HCT116 (cell line): ENCODE measurements at regions not wholly inside any gene's neighbourhood (a gene's known extent, or its start where the extent isn't known, plus 50 kb on each side); places are given as distances from the start of the nearest gene placed in this dataset.

ENCODE experiments used
- ATAC-seq: fragments of 200-7000 bp; cut with Tn5 transposase; 2 replicates; pipeline ENCODE4 v1.9.1; 2020; ENCODE audit warnings: mild to moderate bottlenecking, moderate library complexity
- BruUV-seq: library from RNA; stranded (reverse); fragments of 400-500 nt; replicated peaks from 2 replicates; lab custom pipeline; 2021; lab: Mats Ljungman, UMichigan
- CTCF ChIA-PET: fragments of 300-600 bp; sonication (Branson Sonifier 250); formaldehyde crosslinking; loops from one replicate; lab custom pipeline; 2021; ENCODE audit warnings: antibody characterized with exemption; lab: Charles Lee
- POLR2A ChIA-PET: fragments of 300-600, 350-600 bp; sonication (Branson Sonifier 250); formaldehyde crosslinking; loops from one replicate; lab custom pipeline; 2021; ENCODE audit warnings: antibody characterized with exemption; lab: Charles Lee
- RAD21 ChIA-PET, 2 experiments: fragments of 300-600 bp; sonication (Branson Sonifier 250); formaldehyde crosslinking; loops; one replicate each; lab custom pipeline; 2023; ENCODE audit warnings: low total read pairs in 2 of 2; ENCODE audit not compliant: uncharacterized antibody in 2 of 2, unreplicated experiment in 2 of 2, low non-redundant PET in 1 of 2; lab: Charles Lee
- DNase-seq: peaks from one replicate; pipeline ENCODE4 v3.0.0-alpha.2; 2010; ENCODE audit warnings: low read depth, low spot score
- H2AFZ ChIP-seq: fragments of 200-600 bp; shearing (Covaris generic), sonication (generic); 2 replicates; pipeline ENCODE4 v1.6.1; 2017; ENCODE audit warnings: low read depth, mixed run types, mixed read lengths, antibody characterized with exemption, low read length; ENCODE audit not compliant: poor library complexity, severe bottlenecking
- H3K27ac ChIP-seq: 2 replicates; pipeline ENCODE4 v1.5.1; 2012; ENCODE audit warnings: low read depth, low read length
- H3K27me3 ChIP-seq: fragments of 200-600 bp; sonication (generic); 2 replicates; pipeline ENCODE4 v1.6.1; 2016; ENCODE audit warnings: mixed run types, low read length, mixed read lengths; ENCODE audit not compliant: insufficient read depth
- H3K36me3 ChIP-seq, 2 experiments: fragments of 200-500 bp in 1 of 2; fragments of 200-600 bp in 1 of 2; sonication (Bioruptor generic) in 1 of 2; sonication (generic) in 1 of 2; 2 replicates each; pipeline versions ENCODE4 v1.5.1 to v1.6.1; 2014 to 2016; ENCODE audit warnings: low read length in 2 of 2, inconsistent platforms in 1 of 2, mixed read lengths in 1 of 2, mixed run types in 1 of 2; ENCODE audit not compliant: insufficient read depth in 2 of 2, control insufficient read depth in 1 of 2
- H3K4me1 ChIP-seq, 2 experiments: fragments of 200-600 bp in 1 of 2; sonication (generic) in 1 of 2; 2 replicates each; pipeline versions ENCODE4 v1.5.1 to v1.6.1; 2012 to 2017; ENCODE audit warnings: low read length in 2 of 2, inconsistent platforms in 1 of 2, mild to moderate bottlenecking in 1 of 2, mixed read lengths in 1 of 2, mixed run types in 1 of 2, moderate library complexity in 1 of 2; ENCODE audit not compliant: insufficient read depth in 2 of 2, control insufficient read depth in 1 of 2
- H3K4me2 ChIP-seq: fragments of 200-600 bp; sonication (generic); 2 replicates; pipeline ENCODE4 v1.6.1; 2017; ENCODE audit warnings: mixed run types, low read length, mixed read lengths
- H3K4me3 ChIP-seq, 2 experiments: fragments of 200-600 bp in 1 of 2; sonication (generic) in 1 of 2; replicated peaks in 1 of 2; 2 replicates each; pipeline ENCODE4 v1.5.1; 2011 to 2016; ENCODE audit warnings: low read length in 2 of 2, control low read depth in 1 of 2, low read depth in 1 of 2, mild to moderate bottlenecking in 1 of 2, mixed read lengths in 1 of 2, mixed run types in 1 of 2
- H3K79me2 ChIP-seq: fragments of 200-600 bp; sonication (generic); 2 replicates; pipeline ENCODE4 v1.6.1; 2017; ENCODE audit warnings: mild to moderate bottlenecking, mixed run types, low read length, moderate library complexity, mixed read lengths; ENCODE audit not compliant: insufficient read depth
- H3K9ac ChIP-seq: fragments of 200-600 bp; sonication (generic); 2 replicates; pipeline ENCODE4 v1.6.1; 2016; ENCODE audit warnings: low read length, mixed read lengths
- H3K9me2 ChIP-seq: fragments of 200-600 bp; sonication (generic), shearing (Covaris generic); 2 replicates; pipeline ENCODE4 v1.6.1; 2017; ENCODE audit warnings: mixed run types, mild to moderate bottlenecking, moderate library complexity; ENCODE audit not compliant: insufficient read depth
- H3K9me3 ChIP-seq, 2 experiments: fragments of 200-500 bp in 1 of 2; fragments of 200-600 bp in 1 of 2; sonication (Bioruptor generic) in 1 of 2; sonication (generic) in 1 of 2; 2 replicates each; pipeline ENCODE4 v1.6.1; 2014 to 2017; ENCODE audit warnings: low read length in 2 of 2, mixed read lengths in 2 of 2, inconsistent platforms in 1 of 2, low read depth in 1 of 2, mild to moderate bottlenecking in 1 of 2, mixed run types in 1 of 2, moderate library complexity in 1 of 2; ENCODE audit not compliant: control insufficient read depth in 1 of 2, insufficient read depth in 1 of 2
- H4K20me1 ChIP-seq: fragments of 200-600 bp; sonication (generic), shearing (Covaris generic); 2 replicates; pipeline ENCODE4 v1.6.1; 2017; ENCODE audit warnings: mixed run types, mild to moderate bottlenecking, moderate library complexity; ENCODE audit not compliant: insufficient read depth
- CBX3 ChIP-seq: IDR thresholded peaks from 2 replicates; pipeline ENCODE4 v1.6.1; 2012; ENCODE audit warnings: low read depth
- CEBPB ChIP-seq: IDR thresholded peaks from 2 replicates; pipeline ENCODE4 v1.6.1; 2012; ENCODE audit warnings: low read depth
- EZH2phosphoT487 ChIP-seq: fragments of 200-600 bp; IDR thresholded peaks from 2 replicates; pipeline ENCODE4 v1.6.1; 2018; ENCODE audit warnings: antibody characterized with exemption, borderline replicate concordance
- SIN3A ChIP-seq: IDR thresholded peaks from 2 replicates; pipeline ENCODE4 v1.6.1; 2012; ENCODE audit warnings: low read depth
- SP1 ChIP-seq: IDR thresholded peaks from 2 replicates; pipeline ENCODE4 v1.6.1; 2012; ENCODE audit warnings: low read depth
- SRF ChIP-seq: IDR thresholded peaks from 2 replicates; pipeline ENCODE4 v1.6.1; 2012; ENCODE audit warnings: low read depth
- ZNF274 ChIP-seq: fragments of 200-500 bp; sonication (Bioruptor generic); IDR thresholded peaks from 2 replicates; pipeline ENCODE4 v1.6.1; 2014; ENCODE audit warnings: mild to moderate bottlenecking, low read depth, low read length, inconsistent platforms
- intact Hi-C: fragments of 100-400 bp; cut with micrococcal nuclease; formaldehyde crosslinking; loops from 2 replicates; pipeline ENCODE4 v1.10.0; 2022
- TF ChIP-seq, protein P1 (sequence below): IDR thresholded peaks from 2 replicates; pipeline ENCODE4 v1.6.1; 2012
- TF ChIP-seq, protein P2 (sequence below), 3 experiments: fragments of 200-600 bp in 1 of 3; sonication (generic) in 1 of 3; IDR thresholded peaks in 2 of 3; conservative IDR thresholded peaks in 1 of 3; 2 replicates each; pipeline ENCODE4 v1.5.1; 2012 to 2017; ENCODE audit warnings: low read depth in 2 of 3, low read length in 2 of 3, antibody characterized with exemption in 1 of 3, borderline replicate concordance in 1 of 3, control low read depth in 1 of 3, mild to moderate bottlenecking in 1 of 3, mixed read lengths in 1 of 3, mixed run types in 1 of 3, moderate library complexity in 1 of 3; ENCODE audit not compliant: insufficient read depth in 1 of 3
- TF ChIP-seq, protein P3 (sequence below): IDR thresholded peaks from 2 replicates; pipeline ENCODE4 v1.6.1; 2012

DNA sequence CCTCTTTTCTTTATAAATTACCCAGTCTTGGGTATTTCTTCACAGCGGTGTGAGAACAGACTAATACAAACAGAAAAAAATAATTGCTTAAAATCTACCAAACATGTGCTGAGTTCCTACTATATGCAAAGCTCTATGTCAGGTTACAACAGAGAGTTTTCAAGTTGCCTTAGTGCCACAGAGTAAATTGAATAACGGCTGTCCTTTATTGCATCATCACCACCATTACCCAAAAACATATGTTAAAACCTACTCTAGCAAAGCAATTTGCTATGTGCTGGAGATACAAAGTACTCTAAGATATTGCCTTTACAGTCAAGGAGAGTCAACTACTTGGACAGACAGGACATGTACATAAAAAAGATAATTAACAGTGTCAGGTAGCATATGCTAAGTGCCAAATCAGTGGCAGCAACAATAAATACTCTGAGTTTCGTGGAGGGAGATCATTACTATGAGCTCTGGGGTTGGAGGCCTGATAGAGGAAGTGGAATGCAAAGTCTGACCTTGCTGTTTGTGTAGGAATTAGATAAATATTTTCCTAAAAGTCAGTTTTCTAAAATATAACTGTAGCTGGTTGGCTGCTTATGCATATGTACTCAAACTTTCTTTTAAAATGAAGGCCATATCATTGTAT, 1058.7 kb upstream of the WWC1 start:
- no peaks in the 10 kb centered on the region for H3K27me3 ChIP-seq
- H3K4me2 ChIP-seq: no peak overlapping the region
- H3K9ac ChIP-seq: no peak overlapping the region
- CTCF ChIA-PET: no interaction called here
- BruUV-seq: no TSS peak
- intact Hi-C loops: no loop called here
- DNase-seq (no peak), ATAC-seq (no peak)
- TF ChIP-seq SP1: no peak
- no peak for TF ChIP-seq EZH2phosphoT487
- no peak for TF ChIP-seq CBX3
- no peak for TF ChIP-seq CEBPB
- no peak for TF ChIP-seq SIN3A
- no peak for TF ChIP-seq SRF
- TF ChIP-seq, protein P1, sequence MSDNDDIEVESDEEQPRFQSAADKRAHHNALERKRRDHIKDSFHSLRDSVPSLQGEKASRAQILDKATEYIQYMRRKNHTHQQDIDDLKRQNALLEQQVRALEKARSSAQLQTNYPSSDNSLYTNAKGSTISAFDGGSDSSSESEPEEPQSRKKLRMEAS: no peak
- TF ChIP-seq ZNF274: no peak
- TF ChIP-seq, protein P2, sequence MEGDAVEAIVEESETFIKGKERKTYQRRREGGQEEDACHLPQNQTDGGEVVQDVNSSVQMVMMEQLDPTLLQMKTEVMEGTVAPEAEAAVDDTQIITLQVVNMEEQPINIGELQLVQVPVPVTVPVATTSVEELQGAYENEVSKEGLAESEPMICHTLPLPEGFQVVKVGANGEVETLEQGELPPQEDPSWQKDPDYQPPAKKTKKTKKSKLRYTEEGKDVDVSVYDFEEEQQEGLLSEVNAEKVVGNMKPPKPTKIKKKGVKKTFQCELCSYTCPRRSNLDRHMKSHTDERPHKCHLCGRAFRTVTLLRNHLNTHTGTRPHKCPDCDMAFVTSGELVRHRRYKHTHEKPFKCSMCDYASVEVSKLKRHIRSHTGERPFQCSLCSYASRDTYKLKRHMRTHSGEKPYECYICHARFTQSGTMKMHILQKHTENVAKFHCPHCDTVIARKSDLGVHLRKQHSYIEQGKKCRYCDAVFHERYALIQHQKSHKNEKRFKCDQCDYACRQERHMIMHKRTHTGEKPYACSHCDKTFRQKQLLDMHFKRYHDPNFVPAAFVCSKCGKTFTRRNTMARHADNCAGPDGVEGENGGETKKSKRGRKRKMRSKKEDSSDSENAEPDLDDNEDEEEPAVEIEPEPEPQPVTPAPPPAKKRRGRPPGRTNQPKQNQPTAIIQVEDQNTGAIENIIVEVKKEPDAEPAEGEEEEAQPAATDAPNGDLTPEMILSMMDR (IDR thresholded peaks at IDR 0.05 in 2 of 3, conservative IDR thresholded peaks at IDR 0.05 in 1 of 3; ENCODE audit: borderline replicate concordance in 1 of 3, insufficient read depth in 1 of 3, low read depth in 2 of 3, low read length in 2 of 3): no peak
- TF ChIP-seq, protein P3, sequence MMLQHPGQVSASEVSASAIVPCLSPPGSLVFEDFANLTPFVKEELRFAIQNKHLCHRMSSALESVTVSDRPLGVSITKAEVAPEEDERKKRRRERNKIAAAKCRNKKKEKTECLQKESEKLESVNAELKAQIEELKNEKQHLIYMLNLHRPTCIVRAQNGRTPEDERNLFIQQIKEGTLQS: no peak
- no peak overlapping the region for H3K27ac ChIP-seq
- peaks cover 0 to 8% of the 10 kb centered on the region in 2 experiments; a peak in 2 of 4 replicates for H3K9me3 ChIP-seq
- H2AFZ ChIP-seq: no peak overlapping the region
- H3K79me2 ChIP-seq: no peaks in the 10 kb centered on the region
- RAD21 ChIA-PET: no interaction called here
- no peaks in the 10 kb centered on the region for H3K36me3 ChIP-seq
- no peaks in the 10 kb centered on the region for H3K9me2 ChIP-seq
- H3K4me3 ChIP-seq: no peak overlapping the region
- no peaks in the 10 kb centered on the region for H4K20me1 ChIP-seq
- H3K4me1 ChIP-seq: no peaks in the 10 kb centered on the region
- POLR2A ChIA-PET: no interaction called here
